SK-N-MC (cell line): ENCODE measurements at regions not wholly inside any gene's neighbourhood (a gene's known extent, or its start where the extent isn't known, plus 50 kb on each side); places are given as distances from the start of the nearest gene placed in this dataset.

Source experiments
- EZH2 ChIP-seq: fragments of 200-600 bp; sonication (generic); IDR thresholded peaks from one replicate; pipeline ENCODE4 v1.6.1; 2017; ENCODE audit warnings: antibody characterized with exemption
- POLR2AphosphoS5 ChIP-seq: IDR thresholded peaks from 2 replicates; pipeline ENCODE4 v1.6.1; 2012; ENCODE audit warnings: mild to moderate bottlenecking, low read depth, low read length, borderline replicate concordance

- no peak for TF ChIP-seq EZH2
- no peak for TF ChIP-seq POLR2AphosphoS5
These were observed 123.2 kb downstream of the WIF1 start for GRCh38 chr12:64997858-64998257.
